Gastroesophageal sphincter (tissue), 4 donors: ENCODE measurements at regions not wholly inside any gene's neighbourhood (a gene's known extent, or its start where the extent isn't known, plus 50 kb on each side); places are given as distances from the start of the nearest gene placed in this dataset.

Source experiments
- ATAC-seq: fragments of 150-250 bp; one replicate; pipeline ENCODE4 v1.9.1; 2016; ENCODE audit warnings: mild to moderate bottlenecking, moderate library complexity
- H3K27ac ChIP-seq, 4 donors: fragments of 200-600 bp; sonication (generic) in 3 of 4; 1 replicate in 3 of 4; 2 replicates in 1 of 4; pipeline ENCODE4 v1.5.1; 2016 to 2019
- H3K27me3 ChIP-seq: fragments of 200-600 bp; sonication (generic); one replicate; pipeline ENCODE4 v1.5.1; 2019
- H3K36me3 ChIP-seq, 2 donors: fragments of 200-600 bp; sonication (generic); one replicate each; pipeline ENCODE4 v1.5.1; 2019; ENCODE audit warnings: control low read depth in 1 of 2
- H3K4me1 ChIP-seq, 3 donors: fragments of 200-600 bp; sonication (generic); 1 replicate in 2 of 3; 2 replicates in 1 of 3; pipeline ENCODE4 v1.5.1; 2016 to 2019; ENCODE audit warnings: control low read depth in 2 of 3
- H3K4me3 ChIP-seq, 2 donors: fragments of 200-600 bp; sonication (generic); one replicate each; pipeline ENCODE4 v1.5.1; 2019; ENCODE audit warnings: mild to moderate bottlenecking in 1 of 2, moderate library complexity in 1 of 2
- H3K9me3 ChIP-seq, 3 donors: fragments of 200-600 bp; sonication (generic); one replicate each; pipeline ENCODE4 v1.5.1; 2017 to 2019; ENCODE audit warnings: control low read depth in 2 of 3
- CTCF ChIP-seq, 4 experiments: fragments of 200-600 bp in 2 of 4; fragments of 450-650 bp in 2 of 4; sonication (generic) in 1 of 4; IDR thresholded peaks; one replicate each; pipeline ENCODE4 v1.5.1; 2017 to 2019; ENCODE audit warnings: antibody characterized with exemption in 4 of 4, mild to moderate bottlenecking in 2 of 4, moderate library complexity in 2 of 4
- EP300 ChIP-seq: sonication (generic); formaldehyde crosslinking; IDR thresholded peaks from one replicate; pipeline ENCODE4 v1.6.1; 2017; ENCODE audit warnings: antibody characterized with exemption, mild to moderate bottlenecking
- POLR2A ChIP-seq, 2 donors: fragments of 450-650 bp; IDR thresholded peaks; one replicate each; pipeline ENCODE4 v1.6.1; 2017; ENCODE audit warnings: antibody characterized with exemption in 2 of 2, mild to moderate bottlenecking in 2 of 2, moderate library complexity in 1 of 2
- POLR2AphosphoS5 ChIP-seq: sonication (generic); formaldehyde crosslinking; IDR thresholded peaks from one replicate; pipeline ENCODE4 v1.6.1; 2017; ENCODE audit warnings: antibody characterized with exemption
- WGBS, 2 donors: methylation state at CpG; one replicate each; pipeline ENCODE4 v1.1.5; 2018; ENCODE audit warnings: low coverage in 1 of 2; 5-methylcytosine and 5-hydroxymethylcytosine counted together

- Histone ChIP-seq H3K4me3 (no peak overlapping the region), H3K9me3 (no peaks in the 10 kb centered on the region), H3K27me3 (no peaks in the 10 kb centered on the region), H3K36me3 (no peaks in the 10 kb centered on the region), H3K27ac (no peak overlapping the region), H3K4me1 (no peaks in the 10 kb centered on the region)
- WGBS, 2 donors = 71 to 76% methylated on average over 3 of the region's 3 CpGs
- TF ChIP-seq POLR2A (IDR thresholded peaks at IDR 0.05) (no peak), CTCF (IDR thresholded peaks at IDR 0.05) (no peak), POLR2AphosphoS5 (no peak), EP300 (no peak)
- ATAC-seq = no peak
Observed at GRCh38 chr2:228283491-228284171, 102.1 kb upstream of the SPHKAP start.

GRCh38 chr2:228282376-228282775, 100.9 kb upstream of the SPHKAP start:
- Histone ChIP-seq H3K4me3 (no peak overlapping the region), H3K4me1 (no peaks in the 10 kb centered on the region), H3K9me3 (no peaks in the 10 kb centered on the region), H3K36me3 (no peaks in the 10 kb centered on the region), H3K27me3 (no peaks in the 10 kb centered on the region), H3K27ac (no peak overlapping the region)
- 49 to 53% methylated on average over 2 of the region's 2 CpGs for WGBS, 2 donors
- TF ChIP-seq POLR2AphosphoS5 (no peak), CTCF (IDR thresholded peaks at IDR 0.05) (no peak), EP300 (no peak), POLR2A (IDR thresholded peaks at IDR 0.05) (no peak)
- ATAC-seq = no peak

- Histone ChIP-seq H3K27ac (no peak overlapping the region), H3K4me1 (no peaks in the 10 kb centered on the region), H3K9me3 (no peaks in the 10 kb centered on the region), H3K36me3 (no peaks in the 10 kb centered on the region), H3K4me3 (no peak overlapping the region), H3K27me3 (no peaks in the 10 kb centered on the region)
- 56 to 63% methylated on average over 3 to 5 of the region's 6 CpGs for WGBS, 2 donors
- ATAC-seq = no peak
- TF ChIP-seq POLR2A (IDR thresholded peaks at IDR 0.05) = no peak
- TF ChIP-seq EP300 = no peak
- no peak for TF ChIP-seq CTCF (IDR thresholded peaks at IDR 0.05)
- no peak for TF ChIP-seq POLR2AphosphoS5
Observed at GRCh38 chr2:228273159-228273558, 91.7 kb upstream of the SPHKAP start.

GRCh38 chr2:228269351-228269750, 87.9 kb upstream of the SPHKAP start:
- H3K36me3 ChIP-seq = no peaks in the 10 kb centered on the region
- WGBS, 2 donors = 39 to 50% methylated on average over 2 of the region's 2 CpGs
- TF ChIP-seq EP300 (no peak), POLR2A (IDR thresholded peaks at IDR 0.05) (no peak), POLR2AphosphoS5 (no peak), CTCF (IDR thresholded peaks at IDR 0.05) (no peak)
- no peak for ATAC-seq
- no peak overlapping the region for H3K27ac ChIP-seq
- H3K4me1 ChIP-seq = no peaks in the 10 kb centered on the region
- H3K27me3 ChIP-seq = no peaks in the 10 kb centered on the region
- no peaks in the 10 kb centered on the region for H3K9me3 ChIP-seq
- no peak overlapping the region for H3K4me3 ChIP-seq

- Histone ChIP-seq H3K36me3 (no peaks in the 10 kb centered on the region), H3K27me3 (no peaks in the 10 kb centered on the region), H3K4me1 (no peaks in the 10 kb centered on the region), H3K9me3 (no peaks in the 10 kb centered on the region), H3K27ac (no peak overlapping the region), H3K4me3 (no peak overlapping the region)
- no peak for ATAC-seq
- TF ChIP-seq EP300 = no peak
- no peak for TF ChIP-seq POLR2A (IDR thresholded peaks at IDR 0.05)
- no peak for TF ChIP-seq POLR2AphosphoS5
- TF ChIP-seq CTCF (IDR thresholded peaks at IDR 0.05) = no peak
- 80 to 81% methylated on average over 1 of the region's 1 CpG for WGBS, 2 donors
Observed at GRCh38 chr2:228268756-228269155, 87.3 kb upstream of the SPHKAP start.
